Lower leg skin (tissue), 4 donors: ENCODE measurements at regions not wholly inside any gene's neighbourhood (a gene's known extent, or its start where the extent isn't known, plus 50 kb on each side); places are given as distances from the start of the nearest gene placed in this dataset.

Experiments
- DNase-seq, 2 donors: peaks; one replicate each; pipeline ENCODE4 v3.0.0-alpha.2; 2019; ENCODE audit warnings: low spot score in 2 of 2
- H3K4me3 ChIP-seq: fragments of 200-600 bp; sonication (generic); 2 replicates; pipeline ENCODE4 v1.5.1; 2017; ENCODE audit warnings: mild to moderate bottlenecking, low read depth; ENCODE audit not compliant: poor library complexity, severe bottlenecking
- POLR2A ChIP-seq, 2 donors: fragments of 450-650 bp; IDR thresholded peaks; one replicate each; pipeline ENCODE4 v1.6.1; 2016 to 2017; ENCODE audit warnings: antibody characterized with exemption in 2 of 2, mild to moderate bottlenecking in 1 of 2, moderate library complexity in 1 of 2
- WGBS, 2 donors: methylation state at CpG; one replicate each; pipeline ENCODE4 v1.1.5; 2018; 5-methylcytosine and 5-hydroxymethylcytosine counted together
- intact Hi-C: fragments of 100-400 bp; cut with DNase I; formaldehyde crosslinking; loops from one replicate; pipeline ENCODE4 v1.15.0; 2023; ENCODE audit warnings: low total_unique reads
- TF ChIP-seq, protein P1 (sequence below), 3 donors: fragments of 450-650 bp; IDR thresholded peaks; one replicate each; pipeline ENCODE4 v1.5.1; 2016; ENCODE audit warnings: antibody characterized with exemption in 3 of 3, mild to moderate bottlenecking in 3 of 3, moderate library complexity in 2 of 3

GRCh38 chr20:22922987-22923386 lies 112.1 kb upstream of the SSTR4 start:
- 91 to 98% methylated on average over 2 of the region's 2 CpGs for WGBS, 2 donors
- H3K4me3 ChIP-seq: no peak overlapping the region
- intact Hi-C loops: loop anchor here (5.0 kb wide), 1 partner anchor 1936 kb away; no protein-coding TSS in a partner anchor
- DNase-seq: no peak
- no peak for TF ChIP-seq POLR2A (IDR thresholded peaks at IDR 0.05)
- TF ChIP-seq, protein P1, sequence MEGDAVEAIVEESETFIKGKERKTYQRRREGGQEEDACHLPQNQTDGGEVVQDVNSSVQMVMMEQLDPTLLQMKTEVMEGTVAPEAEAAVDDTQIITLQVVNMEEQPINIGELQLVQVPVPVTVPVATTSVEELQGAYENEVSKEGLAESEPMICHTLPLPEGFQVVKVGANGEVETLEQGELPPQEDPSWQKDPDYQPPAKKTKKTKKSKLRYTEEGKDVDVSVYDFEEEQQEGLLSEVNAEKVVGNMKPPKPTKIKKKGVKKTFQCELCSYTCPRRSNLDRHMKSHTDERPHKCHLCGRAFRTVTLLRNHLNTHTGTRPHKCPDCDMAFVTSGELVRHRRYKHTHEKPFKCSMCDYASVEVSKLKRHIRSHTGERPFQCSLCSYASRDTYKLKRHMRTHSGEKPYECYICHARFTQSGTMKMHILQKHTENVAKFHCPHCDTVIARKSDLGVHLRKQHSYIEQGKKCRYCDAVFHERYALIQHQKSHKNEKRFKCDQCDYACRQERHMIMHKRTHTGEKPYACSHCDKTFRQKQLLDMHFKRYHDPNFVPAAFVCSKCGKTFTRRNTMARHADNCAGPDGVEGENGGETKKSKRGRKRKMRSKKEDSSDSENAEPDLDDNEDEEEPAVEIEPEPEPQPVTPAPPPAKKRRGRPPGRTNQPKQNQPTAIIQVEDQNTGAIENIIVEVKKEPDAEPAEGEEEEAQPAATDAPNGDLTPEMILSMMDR (IDR thresholded peaks at IDR 0.05): no peak

- 76 to 86% methylated on average over 4 of the region's 4 CpGs for WGBS, 2 donors
- no peak for DNase-seq
Measured at GRCh38 chr20:22924046-22924737, 110.9 kb upstream of the SSTR4 start.

DNA sequence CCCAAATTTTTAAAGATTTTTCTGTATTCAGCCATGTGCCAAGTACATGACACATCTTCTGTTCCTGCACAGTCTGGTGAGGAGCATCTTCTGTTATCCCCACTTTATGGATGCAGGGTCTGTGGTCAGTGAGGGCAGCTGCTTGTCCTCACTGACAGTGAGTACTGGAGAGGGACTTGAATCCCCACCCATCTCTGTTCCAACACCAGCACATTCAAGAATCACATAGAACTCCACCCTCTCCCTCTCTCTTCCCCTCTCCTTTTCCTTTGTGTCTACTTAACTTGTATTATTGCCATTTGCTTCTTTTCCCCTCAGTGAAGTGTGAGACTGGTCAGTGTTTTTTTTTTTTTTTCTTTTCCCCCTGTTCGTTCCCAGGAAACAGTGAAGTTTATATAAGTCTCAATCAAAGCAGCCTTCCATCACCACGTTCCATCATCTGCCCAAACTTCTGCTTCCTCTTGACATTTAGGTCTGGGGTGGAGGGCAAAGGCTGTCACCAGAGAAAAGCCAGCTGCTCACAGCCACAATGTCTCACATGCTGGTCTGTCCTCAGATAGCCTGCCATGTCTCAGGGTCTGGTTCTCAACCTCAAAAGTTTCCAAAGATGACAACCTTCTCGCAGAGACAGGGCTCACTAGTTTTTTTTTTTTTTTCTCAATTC lies 110.0 kb upstream of the SSTR4 start:
- H3K4me3 ChIP-seq: no peak overlapping the region
- no peak for TF ChIP-seq POLR2A (IDR thresholded peaks at IDR 0.05)
- TF ChIP-seq, protein P1 (IDR thresholded peaks at IDR 0.05): no peak
- intact Hi-C loops: loop anchor here (5.0 kb wide), 1 partner anchor 1938 kb away; no protein-coding TSS in a partner anchor
- DNase-seq: no peak
- WGBS, 2 donors: 67 to 68% methylated on average over 3 of the region's 3 CpGs

More at GRCh38 chr20:22924046-22924737, 110.9 kb upstream of the SSTR4 start:
- TF ChIP-seq, protein P1 (IDR thresholded peaks at IDR 0.05): no peak
- no peak for TF ChIP-seq POLR2A (IDR thresholded peaks at IDR 0.05)
- intact Hi-C loops: loop anchor here (5.0 kb wide), 1 partner anchor 1937 kb away; no protein-coding TSS in a partner anchor
- H3K4me3 ChIP-seq: no peak overlapping the region

GRCh38 chr20:22925613-22925983 lies 109.5 kb upstream of the SSTR4 start:
- DNase-seq: no peak
- no peak for TF ChIP-seq POLR2A (IDR thresholded peaks at IDR 0.05)
- TF ChIP-seq, protein P1 (IDR thresholded peaks at IDR 0.05): no peak
- intact Hi-C loops: no loop called here
- no peak overlapping the region for H3K4me3 ChIP-seq
- WGBS, 2 donors: 66 to 76% methylated on average over 4 of the region's 4 CpGs

DNA sequence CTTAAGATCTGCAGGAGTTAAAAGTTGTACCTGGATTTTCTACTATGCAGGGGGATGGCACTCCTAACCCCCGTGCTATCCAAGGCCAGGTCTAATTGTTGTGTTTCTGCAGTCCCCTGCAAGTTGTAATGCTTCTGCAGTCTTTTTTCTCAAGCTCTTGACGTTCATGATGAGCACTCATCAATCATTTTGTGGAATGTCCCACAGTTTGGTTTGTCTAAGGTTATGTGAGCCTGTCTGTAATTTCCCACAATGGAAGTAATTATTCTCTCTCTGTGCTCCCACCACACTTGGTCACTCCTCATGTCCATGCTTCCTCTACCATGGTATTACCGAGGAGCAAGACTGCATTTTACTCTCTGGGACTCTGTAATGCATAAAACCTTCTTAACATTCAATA lies 107.6 kb upstream of the SSTR4 start:
- TF ChIP-seq POLR2A (IDR thresholded peaks at IDR 0.05): no peak
- TF ChIP-seq, protein P1 (IDR thresholded peaks at IDR 0.05): no peak
- WGBS, 2 donors: 64 to 75% methylated on average over 3 of the region's 3 CpGs
- no peak for DNase-seq
- intact Hi-C loops: no loop called here
- H3K4me3 ChIP-seq: no peak overlapping the region
